ENCODE measurements at regions not wholly inside any gene's neighbourhood (a gene's known extent, or its start where the extent isn't known, plus 50 kb on each side); places are given as distances from the start of the nearest gene placed in this dataset.

DNA sequence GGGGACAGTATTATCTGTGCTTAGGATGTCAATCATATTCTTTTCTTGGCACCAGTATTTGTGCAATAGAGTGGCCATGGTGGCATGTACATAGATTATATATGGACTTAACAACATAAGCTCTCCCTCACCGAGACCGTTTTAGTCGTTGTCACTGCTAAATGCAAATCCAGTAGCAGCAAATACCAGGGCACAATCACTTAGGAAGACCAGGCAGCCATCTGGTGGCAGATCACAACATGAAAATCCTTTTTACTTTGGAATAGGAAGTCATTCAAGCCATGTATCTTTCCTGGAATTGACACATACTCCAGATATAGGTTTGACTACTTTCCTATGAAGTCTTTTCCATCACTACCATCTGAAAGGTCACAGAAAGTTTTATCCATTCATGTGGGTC is 53.2 kb upstream of the C1orf87 start:
- Histone ChIP-seq H3K4me3 (ENCODE audit: low read length) (no peak overlapping the region), H3K27ac (ENCODE audit: low read length) (no peak overlapping the region), H4K20me1 (ENCODE audit: insufficient read depth) (no peaks in the 10 kb centered on the region), H3F3A (ENCODE audit: insufficient read depth, low read length, poor library complexity, severe bottlenecking) (no peaks in the 10 kb centered on the region), H3K4me2 (ENCODE audit: low read length) (no peak overlapping the region), H3K9me3 (ENCODE audit: low read length) (no peaks in the 10 kb centered on the region), H3K27me3 (ENCODE audit: insufficient read depth, low read depth, low read length) (no peaks in the 10 kb centered on the region), H2AFZ (ENCODE audit: low read depth, low read length) (no peak overlapping the region), H3K79me2 (replicated peaks; ENCODE audit: insufficient read depth, low read length) (no peaks in the 10 kb centered on the region), H3K36me3 (ENCODE audit: insufficient read depth, low read length) (no peaks in the 10 kb centered on the region), H3K9me2 (ENCODE audit: insufficient read depth, low read length) (no peaks in the 10 kb centered on the region), H3K9ac (ENCODE audit: low read length) (no peak overlapping the region)
- no peak for TF ChIP-seq EZH2 (IDR thresholded peaks at IDR 0.05; ENCODE audit: borderline replicate concordance, insufficient read depth, low read length, poor library complexity, severe bottlenecking)
